HG02798 (cell line): ENCODE measurements at regions not wholly inside any gene's neighbourhood (a gene's known extent, or its start where the extent isn't known, plus 50 kb on each side); places are given as distances from the start of the nearest gene placed in this dataset.

Experiments used
- ATAC-seq: cut with Tn5 transposase; IDR thresholded peaks from one replicate; pipeline ENCODE4 v1.9.1; 2021; ENCODE audit warnings: mild to moderate bottlenecking; ENCODE audit not compliant: unreplicated experiment, poor library complexity

- ATAC-seq, result no peak
Measured at GRCh38 chr2:23209059-23209458, 175.9 kb upstream of the KLHL29 start.

GRCh38 chr2:23211987-23212583, 172.9 kb upstream of the KLHL29 start:
- no peak for ATAC-seq

- no peak for ATAC-seq
Measured at GRCh38 chr2:23213196-23213595, 171.8 kb upstream of the KLHL29 start.

- no peak for ATAC-seq
Measured at GRCh38 chr2:23215016-23215415, 170.0 kb upstream of the KLHL29 start.

- no peak for ATAC-seq
Measured at GRCh38 chr2:23219666-23220065, 165.3 kb upstream of the KLHL29 start.

GRCh38 chr2:23220513-23221094, 164.4 kb upstream of the KLHL29 start:
- ATAC-seq, result no peak

- no peak for ATAC-seq
Measured at GRCh38 chr2:23221236-23221635, 163.7 kb upstream of the KLHL29 start.

- no peak for ATAC-seq
Measured at GRCh38 chr2:23221901-23222300, 163.1 kb upstream of the KLHL29 start.

- no peak for ATAC-seq
Measured at GRCh38 chr2:23230885-23231284, 154.1 kb upstream of the KLHL29 start.

GRCh38 chr2:23231865-23232264, 153.1 kb upstream of the KLHL29 start:
- no peak for ATAC-seq

- ATAC-seq, result no peak
Measured at GRCh38 chr2:23235292-23235691, 149.7 kb upstream of the KLHL29 start.

GRCh38 chr2:23235736-23236135, 149.2 kb upstream of the KLHL29 start:
- no peak for ATAC-seq

GRCh38 chr2:23237147-23237546, 147.8 kb upstream of the KLHL29 start:
- no peak for ATAC-seq

- ATAC-seq, result no peak
Measured at GRCh38 chr2:23238011-23238657, 146.8 kb upstream of the KLHL29 start.

GRCh38 chr2:23239374-23239773, 145.6 kb upstream of the KLHL29 start:
- ATAC-seq, result no peak

- ATAC-seq, result no peak
Measured at GRCh38 chr2:23241121-23241520, 143.9 kb upstream of the KLHL29 start.

GRCh38 chr2:23241611-23242245, 143.3 kb upstream of the KLHL29 start:
- no peak for ATAC-seq

- ATAC-seq, result no peak
Measured at GRCh38 chr2:23243073-23243659, 141.8 kb upstream of the KLHL29 start.

- ATAC-seq, result no peak
Measured at GRCh38 chr2:23244617-23245016, 140.4 kb upstream of the KLHL29 start.

GRCh38 chr2:23246992-23247683, 137.8 kb upstream of the KLHL29 start:
- no peak for ATAC-seq

- ATAC-seq, result no peak
Measured at GRCh38 chr2:23248667-23249066, 136.3 kb upstream of the KLHL29 start.
